ENCODE measurements at regions not wholly inside any gene's neighbourhood (a gene's known extent, or its start where the extent isn't known, plus 50 kb on each side); places are given as distances from the start of the nearest gene placed in this dataset.

DNA sequence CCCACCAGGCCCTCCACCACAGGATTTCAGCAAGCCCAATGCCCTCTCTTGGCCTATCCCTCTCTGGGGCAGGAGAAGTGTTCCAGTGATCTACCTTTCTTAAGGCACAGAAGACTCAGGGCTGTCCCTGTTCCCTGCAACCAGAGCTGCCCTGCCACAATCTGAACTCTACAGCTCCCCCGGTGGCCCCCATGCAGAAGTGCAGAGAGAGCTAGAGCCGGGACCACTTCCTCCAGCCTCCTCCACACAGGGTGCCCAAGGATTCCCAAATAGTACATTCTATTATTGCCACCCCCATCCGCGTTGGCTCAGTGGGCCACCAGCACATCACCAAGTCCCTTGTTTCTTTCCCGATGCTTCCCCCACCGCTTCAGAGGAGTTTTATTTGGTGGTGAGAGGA lies 114.8 kb upstream of the PTPRM start:
- no peaks in the 10 kb centered on the region for H3K36me3 Mint-ChIP-seq
- peak in 1 of 2 donors; percentile 4 for DNase-seq (ENCODE audit: low spot score in 2 of 2)
- no peak overlapping the region for H3K27ac Mint-ChIP-seq
- H3K9me3 Mint-ChIP-seq: peaks cover 0 to 9% of the 10 kb centered on the region in 2 donors
- ATAC-seq: no peak

DNA sequence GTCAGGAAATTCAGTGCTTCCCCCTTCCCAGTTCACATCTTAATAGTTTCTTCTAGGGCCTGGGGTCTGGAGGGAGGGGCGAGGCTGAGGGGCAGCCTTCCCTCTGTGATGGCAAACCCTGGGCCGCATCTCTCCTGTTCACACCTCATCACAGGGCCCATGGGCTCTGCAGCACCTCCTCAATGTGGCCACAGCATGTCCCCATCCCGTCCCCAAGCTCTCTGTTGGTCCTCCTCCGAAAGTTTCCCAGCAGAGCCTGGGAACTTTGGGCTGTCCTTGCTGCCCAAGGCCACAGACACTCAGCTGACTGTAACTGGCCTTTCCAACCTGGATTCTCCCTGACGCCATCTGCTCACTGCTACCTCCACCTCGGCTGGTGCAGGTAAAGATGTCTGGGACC lies 112.7 kb upstream of the PTPRM start:
- ATAC-seq (no peak), DNase-seq (ENCODE audit: low spot score in 2 of 2) (no peak)
- H3K36me3 Mint-ChIP-seq: no peaks in the 10 kb centered on the region
- no peak overlapping the region for H3K27ac Mint-ChIP-seq
- peaks cover 0 to 9% of the 10 kb centered on the region in 2 donors for H3K9me3 Mint-ChIP-seq

DNA sequence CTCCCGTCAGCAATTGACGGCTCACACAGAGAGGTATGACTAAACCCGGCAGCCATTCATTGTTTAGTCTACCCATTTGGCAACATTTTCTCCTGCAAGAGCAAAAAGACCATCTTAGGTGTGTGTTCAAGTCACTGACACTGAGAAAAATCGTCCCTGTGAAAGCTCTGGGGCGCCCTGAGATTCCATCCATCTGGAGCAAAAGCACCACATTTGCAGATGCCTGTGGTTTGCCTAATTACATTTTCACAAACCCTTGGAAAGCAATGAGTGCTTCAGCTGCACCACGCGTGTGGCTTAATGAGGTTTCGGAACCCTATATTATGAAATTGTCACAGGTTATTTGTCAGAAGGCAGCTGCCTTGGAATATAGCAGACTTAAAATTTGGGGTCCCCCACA lies 110.7 kb upstream of the PTPRM start:
- Mint-ChIP-seq H3K9me3 (peaks cover 0 to 6% of the 10 kb centered on the region in 2 donors), H3K27ac (no peak overlapping the region), H3K36me3 (no peaks in the 10 kb centered on the region)
- no peak for ATAC-seq
- DNase-seq (ENCODE audit: low spot score in 2 of 2): no peak

DNA sequence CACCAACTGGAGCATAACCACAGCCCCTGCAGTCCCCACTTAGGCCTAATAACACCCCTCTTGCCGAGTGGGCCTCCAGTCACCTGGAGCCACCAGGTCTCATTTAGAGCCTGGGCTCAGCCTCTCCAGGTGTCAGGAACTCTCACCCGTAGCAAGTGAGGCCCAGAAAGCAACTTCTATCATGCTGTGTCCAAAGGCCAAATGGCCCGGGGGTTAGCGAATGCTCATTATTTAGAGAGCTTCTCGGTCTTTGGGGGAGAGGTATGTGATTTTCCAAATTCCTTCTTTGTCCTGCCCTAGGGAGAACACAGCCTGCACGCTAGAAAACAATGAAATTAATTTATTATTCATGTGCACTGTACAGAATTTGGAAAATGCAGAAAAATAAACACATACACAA lies 109.9 kb upstream of the PTPRM start:
- ATAC-seq: no peak
- no peak for DNase-seq (ENCODE audit: low spot score in 2 of 2)
- peaks cover 0 to 6% of the 10 kb centered on the region in 2 donors for H3K9me3 Mint-ChIP-seq
- no peaks in the 10 kb centered on the region for H3K36me3 Mint-ChIP-seq
- H3K27ac Mint-ChIP-seq: no peak overlapping the region

DNA sequence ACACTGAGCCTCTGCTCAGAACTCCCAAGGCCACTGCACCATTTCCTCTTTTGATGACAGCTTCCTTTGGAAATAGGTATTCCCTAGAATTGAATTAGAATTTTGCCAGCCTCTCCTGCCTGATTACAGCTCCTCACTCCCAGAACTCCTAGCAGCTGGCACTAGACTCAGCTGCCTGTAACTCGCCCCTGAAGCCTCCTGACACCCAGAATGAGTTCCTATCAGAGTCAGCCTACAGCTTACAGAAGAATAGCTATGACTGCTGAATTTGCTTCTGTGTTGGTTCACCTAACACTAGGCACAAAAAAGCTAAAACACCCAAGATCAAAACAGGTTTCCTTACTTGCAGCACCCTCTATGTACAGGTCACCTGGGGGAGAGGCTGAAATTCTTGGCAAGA lies 108.2 kb upstream of the PTPRM start:
- H3K9me3 Mint-ChIP-seq: peaks cover 0 to 2% of the 10 kb centered on the region in 2 donors

DNA sequence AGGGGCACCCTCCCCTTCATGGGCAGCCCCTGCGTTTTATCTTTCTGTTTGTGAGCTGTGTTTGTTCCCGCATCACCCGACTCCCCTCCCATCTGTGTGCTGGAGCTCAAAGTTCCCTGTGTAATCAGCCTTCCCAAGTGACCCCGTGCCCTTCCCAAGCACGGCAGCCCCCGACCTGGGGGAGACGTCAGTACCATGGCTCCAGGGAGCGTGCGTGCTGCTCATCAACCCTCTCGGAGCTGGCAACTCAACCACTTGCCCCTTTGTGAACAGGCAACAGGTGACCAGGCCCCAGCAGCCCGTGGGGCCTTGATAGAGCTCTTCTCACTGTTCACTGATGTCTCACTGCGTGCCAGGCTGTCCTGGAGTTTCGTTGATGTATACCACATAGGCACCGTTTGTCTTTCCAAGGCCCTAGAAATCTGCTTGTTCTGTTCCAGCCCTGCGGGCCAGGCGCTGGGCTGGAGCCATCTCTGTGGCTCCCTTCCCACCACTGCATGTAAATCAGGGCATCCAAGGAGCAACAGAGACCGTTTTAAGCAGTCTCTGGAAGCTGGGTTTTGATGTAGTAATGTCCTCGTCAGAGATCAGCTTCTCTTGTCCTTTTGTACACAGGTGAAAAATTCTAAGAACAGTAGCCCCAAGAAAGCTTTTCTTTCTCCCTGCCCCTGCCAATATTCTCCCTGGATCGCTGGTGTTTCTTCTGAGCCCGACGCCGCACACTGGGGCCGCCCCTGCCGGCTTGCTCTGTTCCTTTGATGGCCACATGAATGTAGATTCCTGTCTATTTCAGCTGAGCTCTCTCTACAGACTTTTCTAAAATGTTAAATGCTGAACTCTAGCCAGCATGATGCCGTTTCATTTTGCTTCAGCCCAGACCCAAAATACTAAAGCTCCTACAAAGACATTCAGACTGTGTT lies 107.0 kb upstream of the PTPRM start:
- no peak for ATAC-seq
- no peak overlapping the region for H3K27ac Mint-ChIP-seq
- DNase-seq (ENCODE audit: low spot score in 2 of 2): no peak
- H3K36me3 Mint-ChIP-seq: no peaks in the 10 kb centered on the region
- no peaks in the 10 kb centered on the region for H3K9me3 Mint-ChIP-seq

More for the DNA sequence above, 108.2 kb upstream of the PTPRM start:
- DNase-seq (ENCODE audit: low spot score in 2 of 2) (no peak), ATAC-seq (no peak)
- H3K27ac Mint-ChIP-seq: no peak overlapping the region
- H3K36me3 Mint-ChIP-seq: no peaks in the 10 kb centered on the region

DNA sequence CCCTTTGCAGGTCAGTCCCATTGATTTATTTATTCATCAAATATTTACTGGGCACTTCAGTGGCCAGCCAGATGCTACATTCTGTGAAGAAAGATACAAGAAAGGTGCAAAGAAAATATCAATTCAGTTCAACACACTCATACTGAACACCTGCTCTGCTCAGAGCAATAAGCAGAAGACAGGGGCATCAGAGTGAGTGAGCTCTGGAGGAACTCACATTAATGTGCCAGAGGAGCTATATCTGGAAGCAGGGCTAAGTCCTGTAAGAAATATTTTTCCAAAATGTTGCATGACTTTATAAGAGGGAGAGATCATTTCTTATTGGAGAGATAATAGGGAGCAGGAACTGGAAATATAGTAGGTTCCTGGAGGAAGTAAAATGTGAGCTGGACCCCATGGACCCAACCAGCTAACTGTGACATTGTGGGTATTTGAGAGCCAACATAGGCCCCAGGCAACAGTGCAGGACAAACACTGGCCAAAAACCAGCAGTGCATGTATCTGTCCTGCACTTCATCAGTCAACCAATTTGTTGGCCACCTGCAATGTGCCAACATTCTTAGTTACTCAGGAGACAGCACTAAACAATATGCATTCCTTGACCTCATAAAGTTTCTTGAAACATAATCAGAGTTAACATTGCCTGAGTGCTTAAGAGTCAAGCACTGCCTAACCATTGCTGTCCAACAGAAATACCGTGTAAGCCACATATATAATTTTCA lies 102.7 kb upstream of the PTPRM start:
- Mint-ChIP-seq H3K36me3 (no peaks in the 10 kb centered on the region), H3K9me3 (peaks cover 0 to 4% of the 10 kb centered on the region in 2 donors), H3K27ac (no peak overlapping the region)
- no peak for DNase-seq (ENCODE audit: low spot score in 2 of 2)
- ATAC-seq: no peak

DNA sequence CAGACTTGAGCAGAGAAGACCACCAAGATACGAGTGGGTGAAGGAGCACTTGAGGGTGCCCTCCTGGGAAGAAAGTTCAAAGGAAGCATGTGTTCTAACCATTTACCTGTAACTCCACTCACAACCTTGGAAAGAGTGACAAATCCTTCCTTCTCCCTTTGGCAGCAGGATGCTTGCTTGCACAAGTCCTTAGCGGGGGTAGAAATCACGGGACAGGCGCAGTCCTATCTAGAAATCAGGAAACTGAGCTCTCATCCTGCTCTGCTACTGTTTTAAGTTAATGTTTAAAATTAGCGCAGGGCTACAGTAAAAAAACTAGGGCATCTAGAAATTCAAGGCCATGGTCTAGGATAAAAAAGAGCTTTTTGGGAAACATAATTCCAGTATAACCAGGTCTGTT lies 100.9 kb upstream of the PTPRM start:
- DNase-seq (ENCODE audit: low spot score in 2 of 2) (no peak), ATAC-seq (no peak)
- H3K27ac Mint-ChIP-seq: no peak overlapping the region
- H3K9me3 Mint-ChIP-seq: peaks cover 0 to 7% of the 10 kb centered on the region in 2 donors
- no peaks in the 10 kb centered on the region for H3K36me3 Mint-ChIP-seq

DNA sequence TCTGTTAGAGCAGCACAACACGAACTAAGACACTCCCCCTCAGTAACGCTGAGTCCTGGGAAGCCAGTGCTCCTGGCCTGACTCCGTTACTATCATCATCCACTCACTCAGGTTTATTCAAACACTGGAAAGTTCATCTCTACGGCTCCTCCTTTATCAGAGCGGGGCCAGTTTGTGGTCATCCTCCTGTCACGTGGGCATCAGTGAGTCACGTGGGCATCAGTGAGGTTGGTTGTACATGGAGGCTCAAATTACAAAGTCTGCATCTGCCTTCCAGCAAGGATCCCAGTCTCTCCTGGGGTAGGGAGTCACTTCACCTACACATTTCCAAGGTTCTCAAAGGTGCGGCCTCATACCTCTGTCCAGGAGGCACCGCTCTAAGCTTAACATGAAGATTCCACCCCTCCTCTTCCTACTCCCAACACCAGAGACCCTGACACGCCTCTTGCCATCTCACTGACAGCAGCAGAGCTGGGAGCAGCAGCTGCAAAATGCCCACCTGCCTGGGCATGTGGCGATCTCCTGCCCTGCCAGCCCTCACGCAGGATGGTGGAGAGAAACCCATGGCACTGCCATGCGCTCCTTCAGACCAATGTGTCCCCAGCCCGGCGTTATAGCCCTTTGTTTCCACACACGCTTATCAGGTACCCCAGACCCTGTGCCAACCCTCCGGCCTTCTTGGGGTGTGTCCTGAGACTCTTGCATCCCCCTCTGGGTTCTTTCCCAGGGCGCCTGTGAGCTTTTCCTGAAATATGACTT lies 99.2 kb upstream of the PTPRM start:
- Mint-ChIP-seq H3K36me3 (no peaks in the 10 kb centered on the region), H3K9me3 (peaks cover 0 to 7% of the 10 kb centered on the region in 2 donors), H3K27ac (no peak overlapping the region)
- ATAC-seq (no peak), DNase-seq (ENCODE audit: low spot score in 2 of 2) (no peak)

DNA sequence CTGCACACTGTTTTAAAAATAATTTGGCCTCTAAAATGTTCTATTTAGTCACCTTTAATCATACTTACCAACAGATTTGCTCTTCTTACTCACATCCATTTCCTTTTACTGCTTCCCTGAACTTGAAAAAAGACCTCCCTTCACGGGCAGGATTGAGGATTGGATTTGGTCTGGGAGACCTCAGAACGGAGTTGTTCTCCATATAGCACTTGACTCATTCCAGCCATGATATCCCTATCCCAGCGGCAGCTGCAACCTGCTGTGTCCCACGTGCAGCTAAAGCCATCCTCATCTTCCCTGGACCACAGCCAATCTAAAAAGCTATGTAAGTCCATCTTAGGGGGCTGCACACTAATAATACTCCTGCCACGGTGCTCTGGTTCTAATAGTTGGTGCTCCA lies 97.0 kb upstream of the PTPRM start:
- no peak for ATAC-seq

DNA sequence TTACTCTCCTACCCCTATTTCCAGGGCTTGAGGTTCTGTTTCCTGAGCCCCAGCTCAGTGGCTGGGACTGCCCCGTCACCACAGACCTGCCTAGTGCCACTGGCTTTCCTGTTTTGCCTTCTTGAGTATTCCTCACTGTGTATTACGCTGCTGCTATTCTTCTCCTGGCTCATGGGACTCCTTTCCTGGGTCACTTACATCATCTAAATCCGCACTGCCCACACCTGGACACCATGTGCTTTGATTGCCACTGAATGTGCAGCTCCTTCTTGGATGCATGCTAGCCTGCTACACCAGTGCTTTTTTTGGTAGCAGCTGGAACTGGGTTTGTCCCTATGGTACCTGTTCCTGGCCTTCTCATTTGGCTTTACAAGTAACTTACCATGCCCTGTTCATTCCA lies 96.6 kb upstream of the PTPRM start:
- ATAC-seq (no peak), DNase-seq (ENCODE audit: low spot score in 2 of 2) (no peak)
- Mint-ChIP-seq H3K9me3 (peaks cover 0 to 15% of the 10 kb centered on the region in 2 donors), H3K27ac (no peak overlapping the region), H3K36me3 (no peaks in the 10 kb centered on the region)

More for the DNA sequence above, 97.0 kb upstream of the PTPRM start:
- Mint-ChIP-seq H3K9me3 (peaks cover 0 to 15% of the 10 kb centered on the region in 2 donors), H3K27ac (no peak overlapping the region), H3K36me3 (no peaks in the 10 kb centered on the region)
- DNase-seq (ENCODE audit: low spot score in 2 of 2): no peak

DNA sequence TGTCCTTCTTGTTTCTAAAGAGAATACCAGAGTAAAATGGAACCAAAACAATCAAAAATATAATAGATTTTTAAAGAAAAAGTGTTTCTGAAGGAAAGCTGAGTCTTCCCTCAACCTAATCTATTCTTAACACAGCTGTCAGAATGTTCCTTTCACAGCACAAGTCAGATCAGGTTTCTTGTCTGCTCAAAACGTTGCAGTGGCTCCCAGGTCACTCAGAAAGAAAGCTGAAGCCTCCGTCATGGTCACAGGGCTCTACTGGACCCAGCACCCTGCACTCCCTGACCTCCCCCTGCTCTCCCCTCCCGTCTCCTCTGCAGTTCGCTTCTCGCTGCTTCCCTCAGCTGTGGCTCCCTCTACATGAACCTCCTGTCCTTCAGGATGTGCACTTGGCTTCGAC lies 90.7 kb upstream of the PTPRM start:
- Mint-ChIP-seq H3K36me3 (no peaks in the 10 kb centered on the region), H3K27ac (no peak overlapping the region), H3K9me3 (peaks cover 0 to 13% of the 10 kb centered on the region in 2 donors)
- ATAC-seq (no peak), DNase-seq (ENCODE audit: low spot score in 2 of 2) (no peak)

DNA sequence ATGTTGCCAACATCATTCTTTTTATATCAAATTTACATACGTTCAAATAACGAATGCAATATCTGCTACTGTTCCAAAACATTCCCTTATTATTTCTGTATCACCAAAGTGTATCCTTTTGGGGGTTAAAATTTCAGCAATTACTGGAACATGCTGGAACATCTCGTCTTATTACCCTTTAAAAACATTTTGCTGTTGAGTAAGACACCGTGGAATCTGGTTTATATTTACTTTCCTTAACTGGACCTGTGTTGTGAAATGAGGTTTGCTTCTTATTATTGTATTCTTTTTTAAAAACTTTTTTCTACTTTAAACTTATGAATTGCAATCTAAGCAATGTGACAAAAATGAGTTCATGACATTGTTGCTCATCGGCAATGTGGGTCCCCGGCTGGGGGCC lies 87.4 kb upstream of the PTPRM start:
- H3K36me3 Mint-ChIP-seq: no peaks in the 10 kb centered on the region
- DNase-seq (ENCODE audit: low spot score in 2 of 2): no peak
- H3K9me3 Mint-ChIP-seq: peaks cover 0 to 5% of the 10 kb centered on the region in 2 donors
- H3K27ac Mint-ChIP-seq: no peak overlapping the region
- no peak for ATAC-seq

DNA sequence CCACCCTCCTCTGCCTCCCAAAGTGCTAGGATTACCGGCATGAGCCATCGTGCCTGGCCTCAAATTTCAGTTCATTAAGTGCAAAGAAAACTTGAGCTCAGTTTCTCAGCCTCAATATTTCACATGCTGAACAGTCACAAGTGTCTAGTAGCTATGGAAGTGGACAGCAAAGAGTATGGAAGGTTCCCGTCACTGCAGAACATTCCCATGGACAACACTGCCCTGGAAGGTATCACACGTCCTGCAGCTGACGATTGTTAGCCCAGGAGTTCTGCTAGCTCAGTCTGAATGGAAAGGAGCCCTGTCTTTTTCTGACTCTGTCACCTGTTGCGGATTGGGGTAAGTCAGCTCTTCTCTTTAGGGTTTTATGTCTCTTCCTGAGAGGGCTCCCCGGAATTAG lies 86.2 kb upstream of the PTPRM start:
- ATAC-seq (no peak), DNase-seq (ENCODE audit: low spot score in 2 of 2) (no peak)
- Mint-ChIP-seq H3K9me3 (peaks cover 0 to 2% of the 10 kb centered on the region in 2 donors), H3K36me3 (no peaks in the 10 kb centered on the region), H3K27ac (no peak overlapping the region)

DNA sequence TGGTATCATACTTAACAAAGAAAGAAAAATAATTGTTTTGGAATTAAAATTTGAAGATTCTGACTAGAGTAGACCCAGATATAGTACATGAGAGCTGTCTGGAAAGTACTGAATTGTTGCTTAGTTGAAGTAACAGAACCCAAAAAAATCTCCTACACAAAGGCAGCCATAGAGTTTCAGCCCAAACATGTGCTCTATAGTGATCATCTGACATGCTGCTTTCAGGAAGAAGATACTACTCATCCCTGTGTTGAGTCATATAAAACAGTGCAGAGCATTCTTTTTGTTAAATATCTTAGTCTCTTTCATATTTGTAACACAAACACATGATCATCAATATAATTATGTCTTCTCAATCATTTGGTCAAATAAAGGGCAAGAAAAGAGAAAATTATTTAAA lies 84.8 kb upstream of the PTPRM start:
- no peaks in the 10 kb centered on the region for H3K36me3 Mint-ChIP-seq
- no peak overlapping the region for H3K27ac Mint-ChIP-seq
- no peak for ATAC-seq
- DNase-seq (ENCODE audit: low spot score in 2 of 2): no peak
- peaks cover 2 to 5% of the 10 kb centered on the region in 2 donors for H3K9me3 Mint-ChIP-seq

DNA sequence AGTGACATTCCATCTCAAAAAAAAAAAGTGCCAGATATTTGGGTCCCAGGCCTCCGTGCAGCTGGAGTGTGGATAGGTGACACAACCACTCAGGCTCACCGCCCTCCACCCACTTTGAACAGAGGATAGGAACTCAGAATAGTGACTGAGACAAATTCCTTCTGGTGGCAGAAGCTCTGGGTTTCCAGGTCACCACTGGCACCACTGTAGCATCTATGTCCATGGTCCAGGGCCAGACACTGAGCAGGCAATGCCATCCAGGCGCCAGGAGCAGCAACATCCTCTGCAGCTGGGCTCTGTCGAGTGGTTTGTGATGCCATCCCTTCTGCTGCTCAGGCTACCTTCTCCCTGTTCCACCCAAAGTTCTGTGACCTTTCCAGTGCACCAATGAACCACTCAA lies 81.5 kb upstream of the PTPRM start:
- Mint-ChIP-seq H3K27ac (no peak overlapping the region), H3K36me3 (no peaks in the 10 kb centered on the region), H3K9me3 (peaks cover 12 to 16% of the 10 kb centered on the region in 2 donors)
- no peak for ATAC-seq
- DNase-seq (ENCODE audit: low spot score in 2 of 2): no peak

DNA sequence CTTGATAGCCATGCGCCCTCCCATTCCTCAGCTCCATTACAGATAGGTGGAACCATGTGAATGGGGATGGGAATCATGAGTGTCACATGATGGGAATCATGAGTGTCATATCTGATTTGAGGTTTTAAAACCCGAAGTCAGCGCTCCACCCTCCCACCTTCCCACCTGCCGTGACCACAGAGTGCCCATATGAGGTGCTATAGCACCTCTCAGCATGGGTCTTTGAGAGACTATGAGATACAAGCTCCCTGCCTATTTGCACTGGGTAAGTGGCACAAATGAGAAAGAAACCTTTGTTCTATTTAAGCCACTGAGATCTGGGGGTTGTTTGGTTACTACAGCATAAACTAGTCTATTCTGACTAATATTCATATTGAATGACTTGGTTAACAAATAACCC lies 78.5 kb upstream of the PTPRM start:
- H3K9me3 Mint-ChIP-seq: peaks cover 18 to 24% of the 10 kb centered on the region in 2 donors
- no peak overlapping the region for H3K27ac Mint-ChIP-seq
- ATAC-seq (no peak), DNase-seq (ENCODE audit: low spot score in 2 of 2) (no peak)
- H3K36me3 Mint-ChIP-seq: peaks cover 0 to 4% of the 10 kb centered on the region in 2 donors

All from activated naive CD4-positive, alpha-beta T cell treated with anti-CD3 and anti-CD28 coated beads, Interleukin-2, amount 50 U/mL, for 72 hours (primary cell).